ENCODE measurements at regions not wholly inside any gene's neighbourhood (a gene's known extent, or its start where the extent isn't known, plus 50 kb on each side); places are given as distances from the start of the nearest gene placed in this dataset.

GRCh38 chr9:82122731-82123130, 134.2 kb downstream of the SPATA31D1 start:
- Histone ChIP-seq H2AFZ (ENCODE audit: low read depth, low read length, poor library complexity, severe bottlenecking) (no peak overlapping the region), H3K9ac (ENCODE audit: low read length) (no peak overlapping the region), H3K9me2 (ENCODE audit: insufficient read depth) (no peaks in the 10 kb centered on the region), H4K20me1 (ENCODE audit: insufficient read depth) (no peaks in the 10 kb centered on the region), H3K4me2 (ENCODE audit: low read length) (no peak overlapping the region), H3K4me3 (replicated peaks in 1 of 2; ENCODE audit: low read depth in 1 of 2, low read length in 2 of 2) (no peak overlapping the region), H3K4me1 (ENCODE audit: control insufficient read depth in 1 of 2, insufficient read depth in 2 of 2, low read length in 2 of 2) (no peaks in the 10 kb centered on the region), H3K79me2 (ENCODE audit: insufficient read depth, low read length) (no peaks in the 10 kb centered on the region), H3K27me3 (ENCODE audit: insufficient read depth, low read length) (no peaks in the 10 kb centered on the region), H3K36me3 (ENCODE audit: control insufficient read depth in 1 of 2, insufficient read depth in 2 of 2, low read length in 2 of 2) (no peaks in the 10 kb centered on the region), H3K27ac (ENCODE audit: low read depth, low read length) (no peak overlapping the region), H3K9me3 (ENCODE audit: control insufficient read depth in 1 of 2, insufficient read depth in 1 of 2, low read depth in 1 of 2, low read length in 2 of 2) (no peaks in the 10 kb centered on the region)
- TF ChIP-seq SIN3A (IDR thresholded peaks at IDR 0.05; ENCODE audit: low read depth) (no peak), ZBTB33 (IDR thresholded peaks at IDR 0.05; ENCODE audit: extremely low read depth, insufficient replicate concordance, low read length) (no peak), SP1 (IDR thresholded peaks at IDR 0.05; ENCODE audit: low read depth) (no peak), POLR2AphosphoS5 (IDR thresholded peaks at IDR 0.05; ENCODE audit: low read depth, low read length) (no peak), REST (IDR thresholded peaks at IDR 0.05; ENCODE audit: low read depth) (no peak), YY1 (IDR thresholded peaks at IDR 0.05; ENCODE audit: extremely low read depth, insufficient replicate concordance, low read depth, low read length) (no peak), MAX (IDR thresholded peaks at IDR 0.05) (no peak), POLR2A (IDR thresholded peaks at IDR 0.05; ENCODE audit: borderline replicate concordance, extremely low read depth, insufficient read depth, insufficient read length) (no peak), ZNF274 (IDR thresholded peaks at IDR 0.05; ENCODE audit: low read depth, low read length) (no peak), EGR1 (IDR thresholded peaks at IDR 0.05; ENCODE audit: low read depth) (no peak), CTCF (IDR thresholded peaks at IDR 0.05 in 2 of 3, conservative IDR thresholded peaks at IDR 0.05 in 1 of 3; ENCODE audit: borderline replicate concordance in 1 of 3, insufficient read depth in 1 of 3, low read depth in 2 of 3, low read length in 2 of 3) (no peak), TCF7L2 (IDR thresholded peaks at IDR 0.05; ENCODE audit: borderline replicate concordance, extremely low read depth, insufficient read depth, insufficient read length) (no peak), FOSL1 (IDR thresholded peaks at IDR 0.05; ENCODE audit: low read depth) (no peak), CBX3 (IDR thresholded peaks at IDR 0.05; ENCODE audit: low read depth) (no peak), ELF1 (IDR thresholded peaks at IDR 0.05; ENCODE audit: borderline replicate concordance, low read depth) (no peak), EZH2phosphoT487 (IDR thresholded peaks at IDR 0.05; ENCODE audit: borderline replicate concordance) (no peak), ZFX (IDR thresholded peaks at IDR 0.05) (no peak), SRF (IDR thresholded peaks at IDR 0.05; ENCODE audit: low read depth) (no peak), CEBPB (IDR thresholded peaks at IDR 0.05; ENCODE audit: low read depth) (no peak), ATF3 (IDR thresholded peaks at IDR 0.05) (no peak)
- DNase-seq (ENCODE audit: low read depth, low spot score) (no peak), ATAC-seq (no peak)
- ChIA-PET POLR2A (no interaction called here), CTCF (no interaction called here), RAD21 (ENCODE audit: low non-redundant PET in 1 of 2, low total read pairs in 2 of 2, uncharacterized antibody in 2 of 2, unreplicated experiment in 2 of 2) (no interaction called here)
- no TSS peak for BruUV-seq (replicated peaks)
- intact Hi-C loops (cut with micrococcal nuclease), result no loop called here
